ENCODE measurements at regions not wholly inside any gene's neighbourhood (a gene's known extent, or its start where the extent isn't known, plus 50 kb on each side); places are given as distances from the start of the nearest gene placed in this dataset.
"Not testable (repeated sequence)": the region's sequence is repeated elsewhere in the genome, so short reads cannot be mapped to it uniquely, and the experiment has no call there.

GRCh38 chr1:144021690-144022384 lies 50.1 kb upstream of the FAM72C start:
- not testable (repeated sequence) for H3K4me2 ChIP-seq (ENCODE audit: insufficient read depth, low read length, poor library complexity, severe bottlenecking); H4K91ac ChIP-seq (ENCODE audit: low read depth, low read length, poor library complexity); H3K18ac ChIP-seq (ENCODE audit: low read length); H3K9me3 ChIP-seq (replicated peaks in 1 of 2; ENCODE audit: control insufficient read depth in 2 of 2, insufficient read depth in 1 of 2, low read depth in 1 of 2, low read length in 2 of 2); H3K27me3 ChIP-seq (ENCODE audit: control insufficient read depth in 3 of 3, insufficient read depth in 3 of 3, low read depth in 1 of 3, low read length in 3 of 3); H3K9ac ChIP-seq (ENCODE audit: low read depth, low read length, poor library complexity); H3K27ac ChIP-seq (replicated peaks; ENCODE audit: low read length); H3K79me1 ChIP-seq (ENCODE audit: low read depth, low read length); H2BK5ac ChIP-seq (ENCODE audit: low read length); H3K23ac ChIP-seq (ENCODE audit: low read depth, low read length, poor library complexity); H4K8ac ChIP-seq (ENCODE audit: low read depth, low read length); H2BK12ac ChIP-seq (ENCODE audit: low read length); H2AK5ac ChIP-seq (ENCODE audit: low read depth, low read length); H3K36me3 ChIP-seq (replicated peaks in 1 of 2; ENCODE audit: control insufficient read depth in 2 of 2, insufficient read depth in 2 of 2, low read length in 2 of 2); H3K4ac ChIP-seq (ENCODE audit: low read length); H3K4me3 ChIP-seq (ENCODE audit: low read length in 2 of 2); H2BK15ac ChIP-seq (ENCODE audit: low read length); H3K4me1 ChIP-seq (ENCODE audit: control insufficient read depth in 2 of 2, insufficient read depth in 1 of 2, low read depth in 1 of 2, low read length in 2 of 2); H2AFZ ChIP-seq (ENCODE audit: low read length); H2BK120ac ChIP-seq (ENCODE audit: low read depth, low read length); H3K14ac ChIP-seq (ENCODE audit: low read length); DNase-seq (ENCODE audit: low spot score)
- WGBS, 2 donors (ENCODE audit: extremely low coverage in 2 of 2, insufficient read length in 2 of 2, insufficient replicate concordance in 1 of 2): no CpG with 5 or more reads among the region's 5 CpGs

All from neuronal stem cell (in vitro differentiated cells).